Gastrocnemius medialis (tissue), 4 donors: ENCODE measurements at regions not wholly inside any gene's neighbourhood (a gene's known extent, or its start where the extent isn't known, plus 50 kb on each side); places are given as distances from the start of the nearest gene placed in this dataset.

ENCODE experiments used
- POLR2A ChIP-seq, 2 donors: fragments of 450-650 bp; IDR thresholded peaks; one replicate each; pipeline ENCODE4 v1.6.1; 2017; ENCODE audit warnings: antibody characterized with exemption in 2 of 2, mild to moderate bottlenecking in 2 of 2, moderate library complexity in 2 of 2
- TF ChIP-seq, protein P1 (sequence below), 5 experiments: fragments of 450-650 bp in 3 of 5; fragments of 200-600 bp in 2 of 5; sonication (generic) in 2 of 5; IDR thresholded peaks in 4 of 5; conservative IDR thresholded peaks in 1 of 5; 1 replicate in 4 of 5; 2 replicates in 1 of 5; pipeline ENCODE4 v1.5.1; 2016 to 2019; ENCODE audit warnings: antibody characterized with exemption in 5 of 5, mild to moderate bottlenecking in 3 of 5, moderate library complexity in 3 of 5

DNA sequence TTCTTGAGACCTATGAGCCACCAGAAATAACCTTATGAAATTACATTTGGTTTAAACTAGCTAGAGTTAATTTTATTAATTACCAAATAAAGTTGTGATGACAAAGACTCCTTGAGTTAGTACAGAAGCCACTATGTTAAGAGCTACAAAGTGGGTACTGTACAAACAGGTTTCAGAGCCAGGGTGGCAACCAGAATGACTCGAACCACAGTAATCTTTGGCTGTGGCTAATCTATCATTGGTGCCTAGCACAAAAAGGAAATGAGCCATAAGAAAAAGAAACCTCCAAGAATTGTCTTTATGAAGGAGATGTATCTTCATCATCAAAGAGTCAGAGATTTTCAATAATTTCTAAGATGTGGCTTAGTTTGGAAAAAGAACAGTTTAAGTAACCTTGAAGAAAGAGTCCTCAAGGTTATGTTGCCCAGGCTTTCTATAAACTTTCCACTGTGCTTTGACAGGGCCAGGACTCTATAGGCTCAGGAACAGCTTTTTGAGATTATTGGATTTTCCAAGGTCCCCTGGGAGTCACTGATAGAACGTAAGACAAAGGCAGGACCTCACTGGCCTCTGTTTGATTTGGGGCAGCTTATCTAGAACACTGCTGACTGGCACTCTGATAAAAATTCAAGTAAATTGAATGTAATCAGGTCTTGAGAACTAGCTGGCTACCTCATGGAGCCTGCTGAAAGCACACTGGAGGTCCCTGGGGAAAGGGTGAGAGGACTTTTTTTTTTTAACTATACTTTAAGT, 777.7 kb downstream of the STIM2 start:
- TF ChIP-seq, protein P1, sequence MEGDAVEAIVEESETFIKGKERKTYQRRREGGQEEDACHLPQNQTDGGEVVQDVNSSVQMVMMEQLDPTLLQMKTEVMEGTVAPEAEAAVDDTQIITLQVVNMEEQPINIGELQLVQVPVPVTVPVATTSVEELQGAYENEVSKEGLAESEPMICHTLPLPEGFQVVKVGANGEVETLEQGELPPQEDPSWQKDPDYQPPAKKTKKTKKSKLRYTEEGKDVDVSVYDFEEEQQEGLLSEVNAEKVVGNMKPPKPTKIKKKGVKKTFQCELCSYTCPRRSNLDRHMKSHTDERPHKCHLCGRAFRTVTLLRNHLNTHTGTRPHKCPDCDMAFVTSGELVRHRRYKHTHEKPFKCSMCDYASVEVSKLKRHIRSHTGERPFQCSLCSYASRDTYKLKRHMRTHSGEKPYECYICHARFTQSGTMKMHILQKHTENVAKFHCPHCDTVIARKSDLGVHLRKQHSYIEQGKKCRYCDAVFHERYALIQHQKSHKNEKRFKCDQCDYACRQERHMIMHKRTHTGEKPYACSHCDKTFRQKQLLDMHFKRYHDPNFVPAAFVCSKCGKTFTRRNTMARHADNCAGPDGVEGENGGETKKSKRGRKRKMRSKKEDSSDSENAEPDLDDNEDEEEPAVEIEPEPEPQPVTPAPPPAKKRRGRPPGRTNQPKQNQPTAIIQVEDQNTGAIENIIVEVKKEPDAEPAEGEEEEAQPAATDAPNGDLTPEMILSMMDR (IDR thresholded peaks at IDR 0.05 in 4 of 5, conservative IDR thresholded peaks at IDR 0.05 in 1 of 5) = no peak
- TF ChIP-seq POLR2A (IDR thresholded peaks at IDR 0.05) = no peak
